Testis (tissue), 2 donors: ENCODE measurements at regions not wholly inside any gene's neighbourhood (a gene's known extent, or its start where the extent isn't known, plus 50 kb on each side); places are given as distances from the start of the nearest gene placed in this dataset.

Experiments
- POLR2A ChIP-seq: fragments of 450-650 bp; IDR thresholded peaks from one replicate; pipeline ENCODE4 v1.6.1; 2017; ENCODE audit warnings: antibody characterized with exemption, mild to moderate bottlenecking, moderate library complexity
- TF ChIP-seq, protein P1 (sequence below), 3 experiments: fragments of 450-650 bp in 2 of 3; fragments of 200-600 bp in 1 of 3; sonication (generic) in 1 of 3; IDR thresholded peaks; one replicate each; pipeline ENCODE4 v1.5.1; 2016 to 2019; ENCODE audit warnings: antibody characterized with exemption in 3 of 3, mild to moderate bottlenecking in 2 of 3, moderate library complexity in 1 of 3

DNA sequence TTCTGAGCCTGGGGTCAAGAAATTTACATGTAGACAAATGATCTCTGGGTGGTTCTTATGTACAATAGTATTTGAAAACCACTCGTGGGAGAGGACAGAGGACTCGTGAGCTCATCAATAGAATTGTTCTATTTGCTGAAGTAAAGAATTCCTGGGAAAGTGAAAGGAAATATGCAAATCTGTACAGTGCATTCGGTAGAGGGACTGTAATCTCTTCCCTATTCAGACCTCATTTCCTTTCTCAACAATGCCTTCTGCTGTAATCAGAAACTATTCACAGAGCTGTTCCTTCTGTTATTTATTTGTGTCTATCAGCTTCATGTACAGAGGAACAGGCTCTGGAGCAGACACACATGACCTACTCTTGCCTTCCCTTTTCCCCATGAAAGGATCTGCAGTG is 709.4 kb upstream of the KIRREL3 start:
- TF ChIP-seq POLR2A = no peak
- TF ChIP-seq, protein P1, sequence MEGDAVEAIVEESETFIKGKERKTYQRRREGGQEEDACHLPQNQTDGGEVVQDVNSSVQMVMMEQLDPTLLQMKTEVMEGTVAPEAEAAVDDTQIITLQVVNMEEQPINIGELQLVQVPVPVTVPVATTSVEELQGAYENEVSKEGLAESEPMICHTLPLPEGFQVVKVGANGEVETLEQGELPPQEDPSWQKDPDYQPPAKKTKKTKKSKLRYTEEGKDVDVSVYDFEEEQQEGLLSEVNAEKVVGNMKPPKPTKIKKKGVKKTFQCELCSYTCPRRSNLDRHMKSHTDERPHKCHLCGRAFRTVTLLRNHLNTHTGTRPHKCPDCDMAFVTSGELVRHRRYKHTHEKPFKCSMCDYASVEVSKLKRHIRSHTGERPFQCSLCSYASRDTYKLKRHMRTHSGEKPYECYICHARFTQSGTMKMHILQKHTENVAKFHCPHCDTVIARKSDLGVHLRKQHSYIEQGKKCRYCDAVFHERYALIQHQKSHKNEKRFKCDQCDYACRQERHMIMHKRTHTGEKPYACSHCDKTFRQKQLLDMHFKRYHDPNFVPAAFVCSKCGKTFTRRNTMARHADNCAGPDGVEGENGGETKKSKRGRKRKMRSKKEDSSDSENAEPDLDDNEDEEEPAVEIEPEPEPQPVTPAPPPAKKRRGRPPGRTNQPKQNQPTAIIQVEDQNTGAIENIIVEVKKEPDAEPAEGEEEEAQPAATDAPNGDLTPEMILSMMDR (IDR thresholded peaks at IDR 0.05) = no peak
